Muscle layer of colon (tissue), 2 donors: ENCODE measurements at regions not wholly inside any gene's neighbourhood (a gene's known extent, or its start where the extent isn't known, plus 50 kb on each side); places are given as distances from the start of the nearest gene placed in this dataset.

ENCODE experiments used
- H3K27ac ChIP-seq: one replicate; pipeline ENCODE4 v1.7.0; 2013; ENCODE audit warnings: low read depth, mild to moderate bottlenecking, low read length, moderate library complexity
- H3K27me3 ChIP-seq, 2 donors: one replicate each; pipeline ENCODE4 v1.7.0; 2013; ENCODE audit warnings: low read length in 2 of 2, mild to moderate bottlenecking in 2 of 2; ENCODE audit not compliant: insufficient read depth in 2 of 2, control insufficient read depth in 1 of 2
- H3K36me3 ChIP-seq: one replicate; pipeline ENCODE4 v1.7.0; 2013; ENCODE audit warnings: mild to moderate bottlenecking, low read length; ENCODE audit not compliant: insufficient read depth
- H3K4me1 ChIP-seq: one replicate; pipeline ENCODE4 v1.7.0; 2013; ENCODE audit warnings: mild to moderate bottlenecking, low read length; ENCODE audit not compliant: insufficient read depth
- H3K4me3 ChIP-seq, 2 donors: one replicate each; pipeline ENCODE4 v1.7.0; 2013; ENCODE audit warnings: low read length in 2 of 2, low read depth in 1 of 2, mild to moderate bottlenecking in 1 of 2, moderate library complexity in 1 of 2
- H3K9ac ChIP-seq: one replicate; pipeline ENCODE4 v1.7.0; 2013; ENCODE audit warnings: low read length
- H3K9me3 ChIP-seq: one replicate; pipeline ENCODE4 v1.7.0; 2013; ENCODE audit warnings: mild to moderate bottlenecking, low read length
- donor health status: abdominal sarcoma.
- donor health status: Adenocarcinoma of cecum.

DNA sequence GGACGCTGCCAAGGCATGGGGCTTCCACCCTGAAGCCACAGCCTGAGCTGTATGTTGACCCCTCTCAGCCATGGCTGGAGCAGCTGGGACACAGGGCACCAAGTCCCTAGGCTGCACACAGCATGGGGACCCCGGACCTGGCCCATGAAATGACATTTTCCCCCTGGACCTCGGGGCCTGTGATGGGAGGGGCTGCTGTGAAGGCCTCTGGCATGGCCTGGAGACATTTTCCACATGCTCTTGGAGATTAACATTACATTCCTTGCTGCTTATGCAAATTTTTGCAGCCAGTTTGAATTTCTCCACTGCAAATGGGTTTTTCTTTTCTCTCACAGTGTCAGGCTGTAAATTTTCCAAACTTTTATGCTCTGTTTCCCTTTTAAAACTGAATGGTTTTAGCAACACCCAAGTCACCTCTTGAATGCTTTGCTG lies 463.6 kb downstream of the ZWINT start:
- Histone ChIP-seq H3K4me3 (no peak overlapping the region), H3K4me1 (no peaks in the 10 kb centered on the region)

DNA sequence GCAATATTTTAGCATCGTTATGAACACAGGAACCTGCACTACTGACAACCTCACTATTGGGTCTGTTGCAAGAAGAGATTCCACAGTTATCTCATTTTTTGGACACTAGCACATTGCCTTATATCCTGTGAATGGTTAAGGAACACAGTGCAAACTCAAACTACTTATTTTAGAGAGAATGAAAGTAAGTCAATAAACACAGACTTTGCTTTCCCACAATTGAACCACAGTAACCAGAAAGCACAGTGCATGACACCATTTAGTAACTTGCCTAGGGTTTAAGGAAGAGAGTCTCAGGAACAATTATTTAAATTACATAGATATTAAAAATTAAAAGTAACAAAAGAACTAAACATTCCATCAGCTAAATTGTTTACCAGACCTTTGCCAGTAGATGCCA lies 468.8 kb downstream of the ZWINT start:
- no peaks in the 10 kb centered on the region for H3K9me3 ChIP-seq
- no peaks in the 10 kb centered on the region for H3K36me3 ChIP-seq
- no peaks in the 10 kb centered on the region for H3K4me1 ChIP-seq
- H3K27ac ChIP-seq, result no peak overlapping the region
- H3K4me3 ChIP-seq, result no peak overlapping the region
- H3K9ac ChIP-seq, result no peak overlapping the region
- H3K27me3 ChIP-seq, result no peaks in the 10 kb centered on the region

More for the DNA sequence above, 463.6 kb downstream of the ZWINT start:
- H3K9ac ChIP-seq, result no peak overlapping the region
- no peaks in the 10 kb centered on the region for H3K36me3 ChIP-seq
- H3K27ac ChIP-seq, result no peak overlapping the region
- H3K27me3 ChIP-seq, result no peaks in the 10 kb centered on the region
- no peaks in the 10 kb centered on the region for H3K9me3 ChIP-seq

DNA sequence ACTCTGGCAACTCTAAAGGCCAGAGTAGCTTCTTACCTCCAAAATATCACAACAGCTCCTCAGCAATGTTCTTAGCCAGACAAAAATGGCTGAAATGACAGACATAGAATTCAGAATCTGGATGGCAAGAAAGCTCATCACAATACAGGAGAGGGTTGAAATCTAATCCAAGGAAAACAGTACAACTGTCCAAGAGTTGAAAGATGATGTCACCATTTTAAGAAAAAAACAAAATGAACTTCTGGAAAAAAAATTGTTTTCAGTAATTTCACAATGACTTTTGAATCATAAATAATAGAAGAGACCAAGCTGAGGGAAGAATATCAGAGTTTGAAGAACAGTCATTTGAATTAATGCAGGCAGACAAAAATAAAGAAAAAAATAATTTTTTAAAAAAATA lies 479.5 kb downstream of the ZWINT start:
- H3K9ac ChIP-seq, result no peak overlapping the region
- H3K36me3 ChIP-seq, result no peaks in the 10 kb centered on the region
- H3K27me3 ChIP-seq, result no peaks in the 10 kb centered on the region
- H3K9me3 ChIP-seq, result no peaks in the 10 kb centered on the region
- H3K4me3 ChIP-seq, result no peak overlapping the region
- H3K4me1 ChIP-seq, result no peaks in the 10 kb centered on the region
- no peak overlapping the region for H3K27ac ChIP-seq

DNA sequence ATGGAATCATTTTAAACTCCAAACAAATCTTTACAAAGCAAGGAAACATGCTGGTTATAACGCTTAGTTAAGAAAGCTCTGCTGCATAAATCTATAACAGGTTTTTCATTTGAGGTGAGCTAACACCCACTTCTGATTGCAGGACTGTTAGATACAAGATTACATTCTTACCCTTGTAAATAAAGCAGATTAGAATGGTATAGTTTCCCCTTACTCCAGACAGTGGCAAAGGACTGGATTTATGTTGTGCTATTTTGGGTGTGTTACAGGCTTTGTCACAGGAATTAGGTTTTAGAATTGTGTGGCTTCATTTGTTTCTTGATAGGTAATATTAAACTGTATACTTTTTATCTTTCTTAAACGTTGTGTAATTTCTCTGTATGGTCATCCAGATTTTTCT lies 487.6 kb downstream of the ZWINT start:
- H3K9me3 ChIP-seq, result no peaks in the 10 kb centered on the region
- no peaks in the 10 kb centered on the region for H3K36me3 ChIP-seq
- no peak overlapping the region for H3K9ac ChIP-seq
- no peak overlapping the region for H3K4me3 ChIP-seq
- no peak overlapping the region for H3K27ac ChIP-seq
- H3K4me1 ChIP-seq, result no peaks in the 10 kb centered on the region
- no peaks in the 10 kb centered on the region for H3K27me3 ChIP-seq

DNA sequence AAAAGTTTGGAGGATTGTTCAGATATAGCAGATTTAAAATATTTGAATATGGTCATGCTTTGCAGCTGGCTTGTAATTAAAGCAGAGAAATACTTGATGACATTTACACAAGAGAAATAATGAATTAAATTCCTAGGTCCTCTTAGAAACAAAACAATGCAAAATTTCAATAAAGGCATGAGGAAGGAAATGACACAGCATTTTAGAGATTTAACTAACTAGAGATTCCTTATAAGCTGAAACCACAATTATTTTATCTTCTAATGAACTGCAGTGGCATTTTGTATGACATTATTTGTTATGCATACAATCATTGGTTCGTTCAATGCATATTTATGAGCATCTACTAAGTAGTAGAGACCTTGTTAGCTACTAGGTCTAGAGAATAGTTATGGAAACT lies 490.9 kb downstream of the ZWINT start:
- no peak overlapping the region for H3K9ac ChIP-seq
- H3K36me3 ChIP-seq, result no peaks in the 10 kb centered on the region
- no peaks in the 10 kb centered on the region for H3K27me3 ChIP-seq
- H3K4me1 ChIP-seq, result no peaks in the 10 kb centered on the region
- H3K27ac ChIP-seq, result no peak overlapping the region
- no peaks in the 10 kb centered on the region for H3K9me3 ChIP-seq
- H3K4me3 ChIP-seq, result no peak overlapping the region

DNA sequence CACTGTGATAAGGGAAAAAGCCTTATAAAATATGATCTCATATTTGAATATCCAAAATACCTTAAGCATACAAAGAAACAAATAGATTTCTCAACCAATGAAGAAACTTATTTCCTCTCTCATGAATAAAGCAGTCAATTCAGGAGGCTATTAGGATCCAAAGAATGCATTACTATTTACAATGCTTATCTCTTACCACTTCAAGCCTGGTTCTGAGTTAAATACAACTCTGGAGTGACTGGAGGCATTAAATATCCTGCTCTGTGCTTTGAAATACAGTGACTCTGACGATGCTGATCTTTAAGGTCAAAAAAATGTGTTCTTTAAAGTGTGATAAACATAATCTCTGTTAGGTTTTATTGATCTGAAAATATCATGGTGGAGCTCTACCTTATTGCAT lies 493.2 kb downstream of the ZWINT start:
- no peaks in the 10 kb centered on the region for H3K27me3 ChIP-seq
- H3K9ac ChIP-seq, result no peak overlapping the region
- no peak overlapping the region for H3K4me3 ChIP-seq
- no peaks in the 10 kb centered on the region for H3K4me1 ChIP-seq
- no peaks in the 10 kb centered on the region for H3K9me3 ChIP-seq
- H3K27ac ChIP-seq, result no peak overlapping the region
- H3K36me3 ChIP-seq, result no peaks in the 10 kb centered on the region

DNA sequence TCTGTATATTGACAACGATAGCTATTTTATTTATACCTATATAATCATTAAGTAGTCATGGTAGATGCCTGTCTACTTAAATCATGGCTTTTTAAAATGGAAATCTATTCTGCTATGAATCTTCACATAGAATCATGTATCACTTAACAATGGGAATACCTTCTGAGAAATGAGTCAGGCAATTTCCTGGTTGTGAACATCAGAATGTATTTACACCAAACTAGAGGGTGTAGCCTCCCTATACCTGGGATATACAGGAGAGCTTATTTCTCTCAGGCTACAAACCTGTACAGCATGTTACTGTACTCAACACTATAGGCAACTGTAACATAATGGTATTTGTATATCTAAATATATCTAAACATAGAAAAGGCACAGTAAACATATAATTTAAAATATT lies 502.3 kb downstream of the ZWINT start:
- H3K27ac ChIP-seq, result no peak overlapping the region
- no peak overlapping the region for H3K4me3 ChIP-seq
- no peaks in the 10 kb centered on the region for H3K27me3 ChIP-seq
- H3K4me1 ChIP-seq, result no peaks in the 10 kb centered on the region
- H3K9ac ChIP-seq, result no peak overlapping the region
- no peaks in the 10 kb centered on the region for H3K36me3 ChIP-seq
- no peaks in the 10 kb centered on the region for H3K9me3 ChIP-seq

DNA sequence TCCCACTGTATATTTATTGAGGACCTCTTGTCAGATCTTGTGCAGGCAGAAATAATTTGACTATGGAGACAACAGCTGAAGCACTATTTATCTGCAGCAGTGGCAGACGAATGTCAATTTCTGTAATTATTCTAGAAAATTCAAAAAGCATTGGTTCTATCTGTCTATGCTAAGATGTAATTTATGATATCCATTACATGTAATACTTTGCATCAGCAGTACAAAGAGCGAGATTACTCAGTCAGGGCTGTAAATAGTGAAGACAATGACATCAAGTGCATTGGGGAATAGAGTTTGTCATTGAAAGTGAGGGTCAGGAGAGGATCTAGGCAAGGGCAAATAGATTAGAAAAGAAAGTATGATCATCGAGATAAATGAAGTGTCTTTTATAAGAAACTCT lies 508.2 kb downstream of the ZWINT start:
- H3K36me3 ChIP-seq, result no peaks in the 10 kb centered on the region
- no peak overlapping the region for H3K27ac ChIP-seq

DNA sequence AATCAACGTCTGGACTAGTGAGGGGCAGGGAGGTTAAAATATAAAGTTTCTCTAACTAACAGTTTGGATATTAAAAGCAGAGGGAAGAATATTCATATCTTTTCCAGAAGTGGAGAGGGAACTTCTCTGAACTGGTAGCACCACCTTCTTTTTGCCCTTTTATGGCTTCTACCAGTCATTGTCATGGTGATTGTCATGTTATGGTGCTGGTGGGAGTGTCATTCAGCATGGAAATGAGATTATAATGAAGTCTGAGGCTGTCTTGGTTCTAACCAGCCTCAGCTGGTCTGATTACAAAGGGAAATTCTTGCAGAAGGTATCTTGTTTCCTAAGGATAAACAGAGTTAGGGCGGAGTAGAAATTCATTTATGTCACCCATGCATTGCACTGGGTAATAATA lies 523.8 kb downstream of the ZWINT start:
- H3K27me3 ChIP-seq, result no peaks in the 10 kb centered on the region
- no peak overlapping the region for H3K4me3 ChIP-seq
- no peaks in the 10 kb centered on the region for H3K36me3 ChIP-seq
- H3K4me1 ChIP-seq, result no peaks in the 10 kb centered on the region
- no peaks in the 10 kb centered on the region for H3K9me3 ChIP-seq
- H3K9ac ChIP-seq, result no peak overlapping the region
- no peak overlapping the region for H3K27ac ChIP-seq

More for the DNA sequence above, 508.2 kb downstream of the ZWINT start:
- Histone ChIP-seq H3K4me1 (no peaks in the 10 kb centered on the region), H3K9me3 (no peaks in the 10 kb centered on the region), H3K27me3 (no peaks in the 10 kb centered on the region), H3K4me3 (no peak overlapping the region), H3K9ac (no peak overlapping the region)

DNA sequence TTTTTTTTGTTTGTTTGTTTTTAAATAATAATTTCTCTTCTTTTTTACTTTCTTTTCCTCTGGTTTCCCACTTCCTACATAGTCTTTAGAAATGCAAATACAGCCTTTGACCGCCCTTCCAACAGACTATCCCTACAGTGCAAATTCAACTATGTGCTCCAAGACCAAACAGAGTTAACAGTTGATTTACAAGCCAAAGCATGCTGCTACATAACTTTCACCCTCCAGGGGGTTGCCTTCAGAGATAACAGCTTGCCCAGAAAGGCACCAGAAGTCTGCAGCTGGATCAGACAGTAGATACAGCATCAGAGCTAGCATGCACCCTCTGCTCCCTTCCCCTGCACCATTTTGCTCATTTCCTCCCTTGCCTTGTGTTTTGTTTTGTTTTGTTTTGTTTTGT lies 539.0 kb downstream of the ZWINT start:
- Histone ChIP-seq H3K9me3 (no peaks in the 10 kb centered on the region), H3K27ac (no peak overlapping the region), H3K9ac (no peak overlapping the region), H3K36me3 (no peaks in the 10 kb centered on the region), H3K4me1 (no peaks in the 10 kb centered on the region), H3K27me3 (no peaks in the 10 kb centered on the region), H3K4me3 (no peak overlapping the region)

DNA sequence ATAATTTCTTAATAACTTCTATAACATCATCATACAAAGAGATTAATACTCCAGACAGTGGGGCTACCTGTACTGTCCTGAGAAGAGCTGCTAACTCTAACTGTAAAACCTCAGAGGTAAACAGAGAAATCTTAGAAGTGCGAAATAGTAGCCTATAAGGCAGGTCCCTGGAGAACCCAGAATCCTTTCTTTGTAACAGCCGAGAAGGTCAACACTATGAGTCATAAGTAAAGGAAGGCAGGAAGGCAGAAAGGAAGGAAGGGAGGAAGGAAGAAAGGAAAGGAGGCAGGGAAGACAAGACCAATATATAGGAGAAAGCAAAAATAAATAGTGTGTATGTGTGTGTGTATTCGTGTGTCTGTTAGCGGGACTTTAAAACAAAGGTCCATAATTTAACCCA lies 540.6 kb downstream of the ZWINT start:
- Histone ChIP-seq H3K9ac (no peak overlapping the region), H3K27ac (no peak overlapping the region), H3K36me3 (no peaks in the 10 kb centered on the region), H3K9me3 (no peaks in the 10 kb centered on the region), H3K27me3 (no peaks in the 10 kb centered on the region), H3K4me3 (no peak overlapping the region), H3K4me1 (no peaks in the 10 kb centered on the region)

DNA sequence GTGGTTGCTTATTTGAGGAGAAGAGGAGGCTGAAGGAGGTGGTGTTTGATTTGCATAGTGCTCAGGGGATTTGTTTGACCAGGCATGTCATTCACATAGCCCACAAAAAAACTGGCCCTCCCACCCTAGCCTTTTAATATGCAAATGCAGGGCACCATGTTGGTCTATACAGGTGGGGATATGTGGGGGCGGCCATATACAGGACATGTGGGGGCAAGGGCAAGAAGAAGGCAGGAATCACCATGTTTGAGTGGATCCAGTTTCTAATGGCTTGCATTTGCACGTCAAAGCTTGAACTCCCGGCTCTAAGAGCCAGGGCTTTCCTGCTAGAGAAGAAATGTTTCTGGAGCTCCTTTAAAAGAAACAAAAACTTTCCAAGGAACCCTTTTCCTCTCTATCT lies 541.0 kb downstream of the ZWINT start:
- Histone ChIP-seq H3K4me3 (no peak overlapping the region), H3K4me1 (no peaks in the 10 kb centered on the region), H3K9ac (no peak overlapping the region), H3K27ac (no peak overlapping the region), H3K36me3 (no peaks in the 10 kb centered on the region), H3K27me3 (no peaks in the 10 kb centered on the region), H3K9me3 (no peaks in the 10 kb centered on the region)
